HG03108 (cell line): ENCODE measurements at regions not wholly inside any gene's neighbourhood (a gene's known extent, or its start where the extent isn't known, plus 50 kb on each side); places are given as distances from the start of the nearest gene placed in this dataset.
"Not testable (repeated sequence)": the region's sequence is repeated elsewhere in the genome, so short reads cannot be mapped to it uniquely, and the experiment has no call there.

Experiments used
- ATAC-seq: cut with Tn5 transposase; IDR thresholded peaks from one replicate; pipeline ENCODE4 v1.9.1; 2021; ENCODE audit warnings: moderate library complexity; ENCODE audit not compliant: unreplicated experiment

DNA sequence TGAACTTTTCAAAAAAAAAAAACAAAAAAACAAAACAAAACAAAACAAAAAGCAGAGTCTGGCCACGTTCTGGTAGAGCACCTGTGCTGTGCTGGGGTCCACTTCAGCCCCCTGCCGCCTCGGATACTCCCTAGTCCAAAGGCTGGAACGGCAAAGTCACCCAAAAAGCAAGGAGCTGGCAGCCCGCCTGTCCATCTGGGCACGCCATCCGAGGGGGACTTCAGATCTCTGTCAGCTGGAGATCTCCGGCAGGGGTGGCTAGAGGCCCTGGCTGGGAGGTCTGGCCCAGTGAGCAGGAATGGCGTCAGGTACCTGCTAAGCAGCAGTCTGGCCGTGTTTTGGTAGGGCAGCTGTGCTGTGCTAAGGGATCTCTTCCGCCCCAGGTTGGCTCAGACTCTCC is 152.3 kb upstream of the ZNF516 start:
- no peak for ATAC-seq

DNA sequence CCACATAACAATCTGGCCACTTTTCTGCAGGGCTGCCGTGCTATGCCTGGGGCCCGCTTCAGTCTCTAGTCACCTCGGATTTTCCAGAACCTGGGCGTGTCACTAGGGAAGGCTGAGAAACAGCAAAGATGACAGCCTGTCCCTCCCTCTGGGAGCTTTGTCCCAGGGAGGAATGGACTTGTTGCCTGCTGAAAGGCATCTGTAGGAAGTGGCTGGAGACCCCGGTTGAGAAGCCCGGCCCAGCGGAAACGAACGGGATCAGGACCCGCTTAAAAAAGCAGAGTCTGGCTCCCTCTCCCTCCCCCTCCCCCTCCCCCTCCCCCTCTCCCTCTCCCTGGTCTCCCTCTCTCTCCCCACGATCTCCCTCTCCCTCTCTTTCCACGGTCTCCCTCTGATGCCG is 149.5 kb upstream of the ZNF516 start:
- no peak for ATAC-seq

DNA sequence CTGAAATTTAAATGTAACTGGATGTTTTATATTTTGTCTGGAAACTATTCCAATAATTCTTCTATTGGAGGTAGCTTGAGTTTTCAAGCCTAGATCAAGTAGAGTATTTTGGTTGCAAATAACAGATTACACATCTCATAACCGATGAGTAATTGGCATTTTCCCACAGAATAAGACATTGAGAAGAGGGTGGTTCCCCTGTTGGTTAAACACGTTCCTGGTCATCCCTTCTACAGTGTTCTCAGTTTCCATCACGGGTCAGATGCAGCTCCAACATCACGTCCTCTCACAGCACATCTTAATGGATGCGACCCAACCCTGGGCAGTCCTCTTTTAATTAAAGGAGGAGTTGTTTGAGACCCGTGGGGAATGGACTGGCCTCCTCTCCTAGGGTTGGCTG is 149.0 kb upstream of the ZNF516 start:
- ATAC-seq, result no peak

DNA sequence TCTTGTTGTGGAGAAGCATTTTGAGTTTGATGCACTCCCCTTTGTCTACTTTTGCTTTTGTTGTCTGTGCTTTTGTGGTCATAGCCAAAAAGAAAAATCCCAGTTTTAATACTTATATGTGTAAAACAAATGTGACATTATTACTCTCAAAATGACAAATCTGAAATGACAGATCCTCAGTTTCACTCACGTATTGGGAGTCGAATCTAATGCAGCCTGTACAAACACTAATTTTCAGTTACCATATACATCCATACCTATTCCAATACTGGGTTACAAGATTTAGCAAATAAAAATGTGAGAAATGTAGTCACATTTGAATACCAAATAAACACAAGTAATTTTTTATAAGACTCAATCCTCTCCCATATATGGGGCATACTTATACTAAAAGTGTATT is 148.2 kb upstream of the ZNF516 start:
- no peak for ATAC-seq

DNA sequence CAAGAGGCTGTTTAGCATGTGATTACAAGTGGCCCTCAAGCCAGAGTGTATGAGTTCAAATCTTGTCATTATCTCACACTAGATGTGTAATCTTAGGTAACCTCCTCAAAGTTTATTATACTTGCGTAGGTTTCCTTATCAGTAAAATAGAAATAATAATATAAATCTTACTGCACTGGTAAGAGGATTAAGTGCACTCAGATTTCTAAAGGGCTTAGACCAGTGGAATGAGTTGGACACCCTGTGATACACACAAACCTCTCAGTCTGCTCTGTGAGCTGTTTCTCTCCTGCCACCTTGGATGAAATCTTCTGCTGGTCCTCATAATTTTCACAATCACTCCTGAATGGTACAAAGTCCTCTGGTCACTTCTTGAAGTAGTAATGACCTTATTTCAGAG is 145.4 kb upstream of the ZNF516 start:
- no peak for ATAC-seq

DNA sequence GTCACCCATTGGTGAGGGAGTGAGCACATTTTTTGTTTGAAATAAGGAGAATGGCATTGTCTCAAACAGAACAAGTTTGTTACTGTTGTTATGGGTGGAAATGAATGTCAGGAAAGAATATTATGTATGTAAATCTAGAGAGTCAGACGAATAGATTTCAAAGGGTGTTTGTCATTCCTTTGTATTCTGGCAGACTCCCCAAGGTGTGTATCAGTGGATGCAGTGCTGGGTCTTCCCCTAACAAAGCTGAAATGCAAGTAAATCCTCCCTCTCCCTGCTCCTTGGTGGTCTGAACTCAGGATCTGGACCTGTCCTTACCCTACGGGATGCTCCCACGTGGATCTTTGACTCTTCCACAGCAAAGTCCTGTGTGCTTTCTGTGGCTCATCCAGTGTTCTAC is 139.5 kb upstream of the ZNF516 start:
- ATAC-seq, result no peak

DNA sequence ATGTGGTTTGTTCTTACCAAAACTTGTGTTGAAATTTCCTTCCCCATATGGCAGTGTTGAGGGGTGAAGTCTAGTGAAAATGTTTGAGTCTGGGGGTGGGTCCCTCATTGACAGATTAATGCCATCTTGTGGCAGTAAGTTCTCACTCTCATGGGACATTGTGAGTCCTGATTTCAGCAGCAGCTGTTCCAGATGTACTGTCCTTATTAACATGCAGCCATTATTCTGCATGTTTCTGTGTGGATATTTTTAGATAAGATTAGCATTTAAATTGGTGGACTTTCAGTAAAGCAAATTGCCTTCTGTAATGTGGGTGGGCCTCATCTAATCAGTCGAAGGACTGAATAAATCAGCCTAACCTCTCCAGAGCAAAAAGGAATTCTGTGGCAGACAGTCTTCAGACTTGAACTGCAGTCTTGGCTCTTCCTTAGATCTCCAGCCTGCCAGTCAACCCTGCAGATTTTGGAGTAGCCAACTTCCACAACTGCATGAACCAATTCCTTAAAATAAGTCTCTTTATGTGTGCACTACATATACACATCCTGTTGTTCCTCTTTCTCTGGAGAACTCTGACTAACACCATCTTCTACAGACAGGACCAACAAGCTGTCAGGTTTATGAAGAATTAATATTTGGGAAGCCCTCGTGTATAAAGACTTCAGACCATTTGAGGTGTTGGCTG is 138.7 kb upstream of the ZNF516 start:
- no peak for ATAC-seq

DNA sequence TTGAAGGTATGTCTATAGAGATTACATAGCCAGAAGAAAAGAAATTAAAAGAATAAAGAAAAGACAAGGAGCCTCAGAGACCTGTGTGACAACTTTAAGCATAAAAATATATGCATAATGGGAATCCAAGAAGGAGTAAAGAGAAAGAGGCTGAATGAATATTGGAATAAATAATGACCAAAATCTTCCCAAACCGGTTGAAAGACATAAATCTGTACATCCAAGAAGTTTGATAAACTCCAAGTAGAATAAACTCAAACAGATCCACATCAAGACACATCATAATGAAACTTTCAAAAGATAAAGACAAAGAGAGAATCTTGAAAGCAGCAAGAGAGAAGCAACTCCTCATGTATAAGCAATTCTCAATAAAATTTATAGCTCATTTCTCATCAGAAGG is 132.4 kb upstream of the ZNF516 start:
- ATAC-seq, result no peak

DNA sequence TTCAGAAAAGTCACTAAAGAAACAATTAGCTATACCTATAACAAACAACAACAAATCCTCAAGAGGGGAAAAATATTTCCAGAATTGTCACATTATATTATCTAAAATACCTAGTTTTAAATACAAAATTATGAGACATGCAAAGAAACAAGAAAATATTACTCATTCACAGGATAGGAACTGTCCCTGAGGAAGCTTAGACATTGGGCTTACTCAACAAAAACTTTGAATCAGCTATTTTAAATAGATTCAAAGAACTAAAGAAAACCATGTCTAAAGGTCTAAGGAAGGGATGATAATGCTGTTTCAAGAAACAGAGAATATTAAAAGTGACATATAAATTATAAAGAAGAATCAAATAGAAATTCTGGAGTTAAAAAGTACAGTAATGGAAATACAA is 131.9 kb upstream of the ZNF516 start:
- no peak for ATAC-seq

DNA sequence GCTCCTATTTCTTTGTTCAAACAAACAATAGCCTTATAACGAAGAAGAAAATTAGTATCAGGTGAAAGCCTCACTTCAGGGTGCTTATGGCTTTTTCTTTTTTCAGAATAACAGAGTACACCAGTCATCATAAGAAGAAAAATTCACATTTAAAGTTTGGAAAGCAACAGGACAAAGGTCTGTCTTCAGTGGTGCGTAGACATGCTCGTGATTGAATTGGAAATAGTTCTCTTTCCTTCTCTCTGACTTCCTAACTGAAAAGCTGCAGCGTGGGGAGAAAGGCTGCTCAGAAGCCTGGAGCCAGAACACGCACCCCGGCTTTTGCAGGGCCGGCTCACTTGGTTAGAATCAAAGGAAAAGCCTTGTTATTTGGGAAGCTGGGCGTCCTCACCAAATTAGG is 127.6 kb upstream of the ZNF516 start:
- no peak for ATAC-seq

DNA sequence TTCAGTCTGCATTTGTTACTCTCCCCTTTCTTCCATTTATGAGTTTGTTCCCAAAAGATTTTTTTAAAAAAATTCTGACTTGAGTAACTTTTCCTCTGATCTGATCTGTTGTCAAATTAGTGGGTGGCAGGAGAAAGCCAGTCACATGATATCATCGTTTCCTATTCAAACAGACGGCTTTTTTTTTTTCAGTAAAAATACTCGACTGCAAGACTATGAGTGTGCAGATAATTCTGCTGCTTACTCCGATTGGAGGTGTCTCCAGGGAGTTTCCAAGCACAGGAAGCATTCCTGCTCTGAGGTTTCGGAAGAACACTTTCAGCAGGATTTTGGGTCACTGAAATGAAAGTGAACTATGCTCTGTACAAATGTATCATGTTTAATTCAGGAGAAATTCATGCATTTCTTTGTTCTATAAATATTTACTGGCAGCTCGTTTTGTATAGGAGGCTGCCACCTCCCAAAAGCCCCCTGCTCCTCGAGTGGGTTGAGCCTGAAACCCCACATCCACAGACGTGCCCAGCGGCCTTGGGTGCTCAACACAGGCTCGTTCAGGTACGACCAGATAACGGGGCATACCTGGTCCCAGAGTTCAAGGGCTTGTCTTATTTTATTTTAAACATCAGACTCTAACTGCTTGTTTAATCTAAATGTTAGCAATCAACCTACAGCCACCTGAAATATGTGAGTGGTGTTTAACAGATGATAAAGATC is 126.9 kb upstream of the ZNF516 start:
- no peak for ATAC-seq

DNA sequence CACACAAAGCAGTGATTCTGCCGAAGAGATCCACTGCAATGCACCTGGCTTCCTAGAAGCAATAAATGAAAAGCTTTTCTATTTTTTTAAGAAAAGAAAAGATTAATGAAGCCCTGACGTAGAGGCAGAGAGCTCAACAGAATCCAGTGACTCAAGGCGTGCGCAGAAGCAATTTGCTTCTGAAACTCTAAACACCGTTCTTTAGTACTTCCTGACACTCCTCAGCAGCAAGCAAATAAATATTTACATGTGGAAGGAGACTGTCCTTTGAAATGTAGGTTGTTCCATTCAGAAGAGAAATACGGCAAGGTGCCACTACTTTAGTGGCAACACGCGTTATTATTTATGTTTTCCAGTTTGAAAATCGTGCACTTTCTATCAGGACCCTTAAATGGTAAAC is 126.2 kb upstream of the ZNF516 start:
- ATAC-seq, result no peak

DNA sequence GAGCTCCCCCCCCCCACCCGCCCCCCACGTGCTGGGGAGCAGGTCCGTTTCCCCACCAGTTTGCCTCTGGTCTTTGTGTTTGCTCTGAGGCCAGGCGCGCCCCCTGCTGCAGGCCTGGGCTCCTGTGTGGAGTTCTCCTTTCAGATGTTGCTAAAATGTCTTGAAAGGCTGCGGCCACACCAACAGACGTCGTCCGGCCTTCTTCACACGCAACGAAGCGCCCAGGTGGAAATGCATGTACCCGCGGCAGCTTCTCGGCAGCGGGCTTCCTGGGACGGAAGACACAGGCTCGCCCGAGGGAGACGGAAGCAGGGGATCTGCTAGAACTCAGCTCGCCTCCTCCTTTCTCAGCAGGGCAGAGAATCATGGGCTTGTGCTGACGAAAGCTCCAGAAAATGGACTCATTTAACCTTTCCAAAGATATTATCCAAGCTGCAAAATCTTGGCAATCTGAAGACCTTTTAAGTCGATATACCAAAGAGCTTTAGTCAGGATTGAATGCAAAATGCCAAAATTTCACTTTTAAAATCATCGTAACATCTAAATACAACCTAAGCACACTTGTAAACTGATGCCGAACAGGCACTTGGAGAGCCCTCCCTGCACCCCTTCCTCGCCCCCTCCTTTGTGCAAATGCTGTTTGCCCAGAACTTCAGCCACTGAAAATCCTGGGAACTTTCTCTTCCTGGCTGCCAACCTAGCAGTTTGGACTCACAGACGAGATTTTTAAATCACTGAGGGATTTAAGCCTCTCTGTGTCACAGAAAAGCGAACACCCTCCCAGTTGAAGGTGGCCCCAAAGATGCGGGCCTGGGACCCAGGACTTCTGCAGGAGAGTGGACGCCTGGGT is 125.5 kb upstream of the ZNF516 start:
- ATAC-seq, result peak; percentile 91

DNA sequence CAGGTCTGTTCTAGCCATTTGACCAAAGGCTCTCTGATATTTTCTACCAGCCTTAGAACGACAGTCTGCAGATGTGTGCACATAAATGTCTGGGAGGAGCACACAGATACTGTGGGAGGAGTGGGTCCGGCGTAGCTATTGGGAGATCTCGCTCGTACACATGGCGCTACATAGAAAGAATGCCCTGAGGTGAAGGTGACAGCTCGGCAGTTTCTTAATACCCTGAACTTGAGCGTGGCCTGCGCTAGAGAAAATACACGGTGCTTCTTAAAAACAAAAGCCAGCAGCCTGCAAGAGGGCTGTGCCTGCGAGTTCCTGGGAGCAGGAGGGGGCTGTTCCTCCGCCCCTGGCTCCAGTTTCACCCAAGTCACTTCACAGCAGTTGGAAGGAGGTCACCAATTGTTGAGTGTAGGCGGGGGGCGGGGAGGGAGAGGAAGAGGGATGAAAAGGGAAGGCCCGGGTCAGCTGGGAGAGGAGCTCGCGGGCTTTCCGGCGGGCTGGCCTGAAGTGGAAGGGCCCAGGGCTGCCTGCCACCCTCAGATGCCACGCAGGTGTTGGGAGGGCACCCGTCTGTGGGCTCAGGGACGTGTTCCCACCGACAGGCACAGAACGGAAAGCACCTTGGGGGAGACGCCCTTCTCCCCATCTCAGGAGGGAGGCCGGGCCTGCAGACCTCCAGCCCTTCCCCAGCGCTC is 124.7 kb upstream of the ZNF516 start:
- peak; percentile 10 for ATAC-seq

DNA sequence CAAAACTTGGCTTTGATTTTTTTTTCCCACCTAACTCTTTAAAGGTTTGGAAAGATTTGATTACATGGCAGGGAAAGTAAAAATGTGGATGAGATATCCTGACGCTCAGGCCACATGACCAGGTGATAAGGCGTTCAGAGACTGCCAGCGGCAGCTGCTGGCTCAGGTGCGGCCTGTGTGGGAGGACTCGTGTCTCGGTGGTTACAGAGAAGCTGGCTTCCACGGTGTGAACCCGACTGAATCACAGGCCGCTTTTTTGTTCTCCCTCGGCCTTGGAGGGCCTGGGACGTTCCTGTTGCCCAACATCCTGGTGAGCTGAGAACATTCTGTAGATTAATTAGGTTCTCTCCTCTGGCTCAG is 124.2 kb upstream of the ZNF516 start:
- ATAC-seq, result no peak

DNA sequence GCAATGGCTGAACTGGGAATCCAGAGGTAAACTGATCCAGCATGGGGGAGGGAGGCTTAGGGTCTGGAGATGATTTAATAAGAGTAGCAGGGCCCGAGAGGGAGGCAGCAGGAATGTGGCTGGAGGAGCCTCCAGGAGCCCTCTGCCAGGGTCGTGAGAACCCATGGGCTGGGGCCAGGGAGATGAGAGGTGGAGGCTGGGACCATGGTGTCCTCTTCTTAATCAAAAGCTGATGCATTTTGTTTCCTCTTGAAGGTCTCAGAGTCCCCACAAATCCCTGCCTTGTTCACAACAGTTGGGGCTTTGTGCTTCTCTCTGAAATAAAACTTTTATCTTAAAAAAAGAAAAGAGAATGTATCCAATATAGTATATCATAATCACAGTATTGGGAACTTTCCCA is 123.7 kb upstream of the ZNF516 start:
- ATAC-seq, result no peak

DNA sequence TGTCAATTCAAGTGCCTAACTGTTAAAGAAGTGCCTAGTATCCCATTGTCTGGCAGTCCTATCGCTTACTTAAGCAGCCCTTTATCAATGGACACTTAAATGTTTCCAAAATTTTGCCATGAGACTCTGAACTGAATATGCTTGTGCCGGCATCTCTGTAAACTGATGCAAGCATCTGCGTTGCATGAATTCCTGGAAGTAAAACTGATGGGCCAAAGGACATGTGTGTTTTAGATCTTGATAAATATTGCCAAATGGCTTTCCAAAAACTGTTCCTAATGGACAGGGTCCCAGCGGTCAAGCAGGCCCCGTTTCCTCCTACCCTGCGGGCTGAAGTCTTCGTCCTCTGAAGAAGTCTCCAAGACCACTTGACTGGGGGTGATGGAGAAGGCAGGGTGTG is 121.3 kb upstream of the ZNF516 start:
- ATAC-seq, result no peak

DNA sequence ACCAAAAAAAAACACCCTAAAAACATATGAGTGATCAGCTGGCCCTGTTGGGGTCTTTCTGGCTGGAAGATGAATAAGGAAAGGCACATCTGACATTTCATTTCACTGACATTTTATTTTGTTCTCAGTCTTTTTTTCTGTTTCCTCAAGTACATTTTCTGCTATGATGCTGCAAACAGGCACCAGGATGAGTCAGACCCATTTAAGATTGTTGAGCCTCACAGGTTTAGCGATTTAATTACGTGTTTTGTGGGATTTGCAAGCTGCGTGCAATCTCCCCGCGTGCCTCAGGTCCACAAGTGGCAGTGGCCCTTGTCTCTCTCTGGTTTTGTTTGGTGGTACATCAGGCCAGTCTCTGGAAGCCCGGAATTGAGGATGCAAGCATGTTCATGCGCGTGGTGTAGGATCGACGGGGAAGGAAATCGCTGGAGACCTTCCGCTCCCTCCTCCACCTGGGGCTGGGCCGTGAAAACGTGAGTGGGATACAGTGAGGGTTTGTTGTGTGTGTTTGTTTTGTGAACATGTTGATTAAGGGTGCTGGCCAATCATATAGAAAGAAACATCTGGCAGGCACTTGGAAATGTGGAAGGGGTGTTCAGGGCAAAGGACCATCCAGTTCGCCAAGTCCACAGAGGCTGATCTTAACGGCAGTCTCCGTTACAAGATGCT is 120.2 kb upstream of the ZNF516 start:
- no peak for ATAC-seq

DNA sequence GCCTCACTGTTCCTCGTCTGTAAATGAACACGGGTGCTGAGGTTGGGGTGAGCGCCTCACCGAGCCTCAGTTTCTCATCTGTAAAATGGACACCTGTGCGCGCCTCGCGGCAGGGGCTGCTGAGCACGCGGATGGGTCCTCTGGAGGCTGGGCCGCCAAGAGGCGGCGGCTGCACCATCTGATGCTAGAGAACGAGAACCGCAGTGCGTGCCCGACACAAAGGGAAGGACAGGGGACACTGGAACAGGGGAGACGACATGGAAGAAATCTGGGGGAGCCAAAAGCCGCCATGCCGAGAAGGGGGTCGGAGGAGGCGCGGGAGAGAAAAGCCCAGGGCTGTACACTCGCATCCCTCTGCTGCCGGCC is 118.7 kb upstream of the ZNF516 start:
- ATAC-seq, result no peak

DNA sequence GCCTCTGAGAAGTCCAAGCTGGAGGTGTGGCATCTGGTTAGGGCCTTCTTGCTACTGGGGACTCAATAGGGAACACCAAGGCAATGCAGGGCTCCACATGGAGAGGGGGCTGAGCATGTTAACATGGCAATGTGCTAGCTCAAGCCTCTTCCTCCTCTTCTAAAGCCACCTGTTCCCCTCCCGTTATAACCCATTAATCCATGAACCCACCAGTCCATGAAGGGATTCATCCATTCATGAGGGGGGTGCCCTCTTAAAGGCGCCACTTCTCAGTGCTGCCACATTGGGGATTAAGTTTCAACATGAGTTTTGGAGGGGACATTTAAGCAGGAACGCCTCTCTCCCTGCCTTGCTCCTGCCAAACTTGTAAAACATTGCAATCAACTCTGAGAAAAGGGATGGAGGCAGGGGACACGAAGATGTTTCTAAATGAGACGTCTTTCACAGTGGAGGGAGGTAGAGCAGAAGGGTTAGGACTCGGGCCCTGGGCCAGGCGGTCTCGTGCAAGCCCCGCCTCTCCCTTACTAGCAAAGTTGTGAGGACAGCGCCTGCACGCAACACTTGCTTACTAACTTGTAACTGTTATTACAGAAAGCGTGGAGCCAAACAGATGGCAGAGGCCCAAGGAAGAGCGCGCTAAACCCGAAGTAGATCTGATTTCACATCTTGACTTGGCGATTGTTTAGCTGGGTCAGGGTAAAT is 118.2 kb upstream of the ZNF516 start:
- no peak for ATAC-seq

DNA sequence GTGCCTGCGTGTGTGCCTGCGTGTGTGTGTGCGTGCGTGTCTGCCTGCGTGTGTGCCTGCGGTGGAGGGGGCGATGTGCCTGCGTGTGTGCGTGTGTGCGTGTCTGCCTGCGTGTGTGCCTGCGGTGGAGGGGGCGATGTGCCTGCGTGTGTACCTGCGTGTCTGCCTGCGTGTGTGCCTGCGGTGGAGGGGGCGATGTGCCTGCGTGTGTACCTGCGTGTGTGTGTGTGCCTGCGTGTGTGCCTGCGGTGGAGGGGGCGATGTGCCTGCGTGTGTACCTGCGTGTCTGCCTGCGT is 116.7 kb upstream of the ZNF516 start:
- not testable (repeated sequence) for ATAC-seq
